IPS DF 4.7 (cell line): ENCODE measurements at regions not wholly inside any gene's neighbourhood (a gene's known extent, or its start where the extent isn't known, plus 50 kb on each side); places are given as distances from the start of the nearest gene placed in this dataset.

Experiments used
- DNase-seq: peaks from one replicate; pipeline ENCODE4 v3.0.0-alpha.2; 2013; ENCODE audit warnings: low spot score; ENCODE audit errors: extremely low read depth

DNA sequence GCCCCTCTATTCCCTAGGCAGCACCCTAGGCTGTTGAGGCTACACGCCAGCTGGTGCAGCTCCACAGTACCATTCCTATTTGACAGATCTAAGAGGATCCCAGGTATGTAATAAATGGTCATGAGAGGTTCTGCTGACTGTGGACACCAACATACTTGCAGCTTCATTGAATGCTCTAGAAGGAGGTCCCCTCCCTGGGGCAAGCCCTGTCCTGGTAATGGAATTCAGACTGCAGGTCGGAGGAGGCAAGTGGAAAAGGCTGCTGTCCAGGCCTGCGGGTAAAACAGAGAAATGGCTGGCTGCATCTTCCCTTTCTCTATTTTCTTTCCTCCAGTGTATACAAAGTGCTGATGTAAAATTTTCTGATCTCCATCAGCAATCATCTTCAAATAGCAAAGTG, 66.1 kb upstream of the ZNF648 start:
- no peak for DNase-seq

DNA sequence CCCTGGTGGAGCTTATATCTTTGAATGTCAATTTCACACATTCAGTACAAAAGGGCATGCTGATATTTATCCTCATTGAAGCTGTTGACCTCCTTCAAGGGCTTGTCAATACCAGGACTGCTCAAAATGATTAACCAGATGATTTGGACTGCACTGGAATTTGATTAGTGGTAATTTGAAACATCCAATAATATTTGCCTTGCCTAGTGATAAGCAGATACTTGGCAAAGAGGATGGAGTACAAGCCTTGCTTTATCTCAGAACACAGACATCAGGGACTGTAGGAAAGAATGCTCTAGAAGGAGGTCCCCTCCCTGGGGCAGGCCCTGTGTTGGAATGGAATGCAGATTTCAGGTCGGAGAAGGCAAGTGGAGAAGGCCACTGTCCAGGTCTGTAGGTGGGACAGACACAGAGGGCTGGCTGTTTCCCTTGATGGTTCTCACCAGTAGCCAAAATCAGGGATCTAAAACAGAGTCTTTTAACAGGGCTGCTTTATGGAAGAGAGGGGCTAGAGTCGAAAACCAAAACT, 64.8 kb upstream of the ZNF648 start:
- no peak for DNase-seq

DNA sequence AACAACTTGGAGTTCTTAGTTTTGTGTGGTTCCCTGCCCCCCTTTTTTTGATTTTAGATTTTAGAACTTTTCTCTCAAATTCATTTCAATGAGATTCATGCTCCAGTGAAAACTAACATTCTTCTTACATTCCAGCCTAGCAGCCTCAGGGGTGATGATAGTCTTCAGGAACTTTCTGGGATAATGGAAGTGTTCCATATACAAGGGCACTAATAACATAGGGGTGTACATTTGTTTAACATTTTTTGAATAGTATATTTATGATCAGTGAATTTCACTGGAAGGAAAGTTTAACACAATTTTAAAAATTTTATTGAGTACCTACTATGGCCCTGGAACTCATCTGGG, 61.4 kb upstream of the ZNF648 start:
- DNase-seq = no peak

DNA sequence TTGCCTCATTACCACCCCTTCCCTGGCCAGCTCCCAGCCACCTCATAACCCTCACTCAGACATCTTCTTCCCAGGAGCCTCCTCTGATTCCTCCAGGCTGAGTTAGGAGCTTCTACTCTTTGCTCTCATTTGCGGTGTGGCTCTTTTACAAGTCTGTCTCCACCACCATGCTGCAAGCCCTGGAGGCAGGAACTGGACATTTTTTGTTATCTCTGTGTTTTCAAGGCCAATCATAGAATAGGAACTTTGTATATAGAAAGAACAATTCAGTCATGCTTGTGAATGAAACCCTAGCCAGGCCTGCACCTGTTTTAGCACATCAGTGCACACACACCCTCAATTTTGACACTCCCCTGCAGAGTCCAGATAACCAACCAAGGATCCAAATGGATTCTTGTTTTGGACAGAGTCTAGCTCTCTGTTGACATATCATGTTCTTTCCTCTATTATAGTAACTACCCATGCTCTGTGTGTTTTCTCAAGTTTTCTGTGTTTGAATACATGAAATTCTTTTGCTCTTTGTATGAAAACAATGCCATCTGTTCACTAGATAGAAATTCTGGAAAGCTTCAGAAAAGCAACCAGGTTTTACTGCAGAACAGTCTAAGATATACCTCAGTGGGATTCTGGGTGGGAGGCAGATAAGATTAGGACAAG, 60.9 kb upstream of the ZNF648 start:
- no peak for DNase-seq

DNA sequence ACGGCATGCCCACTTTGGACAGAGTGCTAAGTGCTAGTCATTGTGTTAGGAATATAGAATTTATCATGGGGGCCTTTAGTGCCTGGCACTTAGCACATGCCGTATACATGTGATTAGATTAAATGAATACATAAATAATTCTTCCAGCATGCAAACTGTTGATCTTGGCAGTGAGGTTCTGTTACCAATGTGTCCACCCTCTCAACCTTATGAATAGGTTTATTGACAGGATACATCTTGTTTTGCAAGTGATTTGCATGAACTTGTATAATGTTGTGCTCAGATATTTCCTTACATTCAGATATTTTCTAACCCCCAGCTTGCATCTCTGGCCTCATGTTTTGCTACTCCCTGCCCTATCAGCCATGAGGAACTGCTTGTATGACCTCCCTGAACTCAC, 60.3 kb upstream of the ZNF648 start:
- no peak for DNase-seq

DNA sequence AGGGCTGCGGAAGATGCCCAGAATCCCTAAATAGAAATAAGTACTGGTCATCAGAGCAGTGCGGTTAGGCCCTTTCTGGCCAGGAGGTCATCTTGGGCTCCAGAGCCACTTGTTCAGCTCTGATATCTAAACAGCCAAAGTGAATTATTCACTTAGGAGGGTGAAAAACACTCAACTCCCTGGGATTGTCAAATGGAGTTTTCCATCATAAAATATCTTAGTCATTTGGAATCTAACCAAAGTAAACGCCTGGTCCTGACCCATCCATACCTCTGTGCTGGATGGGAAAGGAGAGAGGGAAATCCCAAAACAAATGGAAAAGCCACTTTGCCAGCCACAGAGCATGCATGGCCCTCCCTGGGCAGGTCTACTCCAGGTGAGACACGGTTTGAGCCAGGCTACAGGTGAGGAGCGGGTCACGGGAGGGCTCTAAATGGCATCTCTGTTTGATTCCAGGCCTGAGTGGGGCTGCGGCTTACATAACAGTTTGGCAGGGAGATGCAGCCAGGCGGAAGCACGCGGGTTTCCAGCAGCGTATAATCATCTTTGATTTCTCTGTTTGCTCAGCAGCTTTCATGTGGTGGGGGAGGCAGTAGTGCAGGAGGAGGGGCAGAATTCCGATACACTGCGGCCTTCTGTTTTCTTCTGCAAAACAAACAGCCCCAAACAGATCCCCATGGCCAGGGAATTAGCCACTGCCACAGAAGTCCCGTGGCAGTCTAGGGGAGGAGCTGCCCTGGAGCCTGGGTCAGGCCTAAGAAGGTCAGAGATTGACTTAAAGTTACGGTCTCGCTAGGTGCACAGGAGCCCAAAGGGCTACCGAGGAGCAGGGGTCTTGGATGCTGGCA, 59.1 kb upstream of the ZNF648 start:
- DNase-seq = no peak

DNA sequence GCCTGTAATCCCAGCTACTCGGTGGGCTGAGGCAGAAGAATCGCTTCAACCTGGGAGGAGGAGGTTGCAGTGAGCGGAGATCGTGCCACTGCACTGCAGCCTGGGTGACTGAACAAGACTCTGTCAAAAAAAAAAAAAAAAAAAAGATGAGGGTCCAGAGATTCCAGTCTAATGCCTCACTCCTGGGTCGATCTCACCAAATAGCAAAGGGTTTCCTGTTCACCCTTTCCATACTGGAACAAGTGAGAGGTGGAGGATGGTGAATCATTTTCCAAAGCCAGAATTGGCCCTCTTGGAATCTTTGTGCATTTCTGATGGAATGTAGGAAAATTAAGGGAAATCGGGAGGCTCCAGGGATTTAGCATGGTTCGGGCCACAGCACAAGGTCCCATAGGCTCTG, 58.1 kb upstream of the ZNF648 start:
- DNase-seq = no peak

DNA sequence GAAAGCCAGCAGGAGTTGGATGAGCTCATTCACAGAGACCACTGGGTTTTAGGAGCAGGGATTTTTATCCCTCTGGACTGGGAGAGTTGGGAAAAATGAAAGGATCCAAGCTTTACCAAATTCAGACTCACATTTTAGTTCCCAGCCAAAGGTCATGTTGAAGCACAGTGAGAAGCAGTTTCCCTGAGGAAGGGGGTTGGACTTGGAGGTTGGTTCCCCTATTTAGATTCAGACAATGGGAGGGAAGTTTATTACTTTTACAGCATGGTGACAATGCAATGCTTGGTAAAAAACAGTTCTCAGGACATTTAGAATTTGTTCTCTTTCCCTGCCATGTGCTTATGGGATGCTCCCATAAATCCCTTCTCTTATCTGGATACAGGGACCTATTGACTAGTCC, 57.3 kb upstream of the ZNF648 start:
- DNase-seq = no peak

DNA sequence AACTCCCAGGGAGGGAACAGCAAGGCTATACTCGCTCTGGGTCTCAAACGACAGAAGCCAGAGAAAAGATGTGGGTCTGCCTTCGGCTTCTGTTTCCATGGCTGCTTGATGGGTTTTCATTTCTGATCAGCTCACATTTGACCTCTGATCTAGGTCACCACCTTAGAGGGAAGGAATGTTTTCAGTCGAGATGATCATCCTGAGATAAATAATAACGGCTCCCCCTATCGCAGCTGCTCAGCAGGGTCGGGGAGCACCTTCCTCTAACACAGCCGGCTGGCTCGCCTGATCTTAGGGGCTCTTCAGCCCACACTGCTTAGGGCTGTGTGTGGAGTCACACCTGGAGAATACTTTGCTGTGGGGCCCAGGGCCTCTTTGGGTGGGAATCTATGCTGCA, 53.1 kb upstream of the ZNF648 start:
- no peak for DNase-seq

DNA sequence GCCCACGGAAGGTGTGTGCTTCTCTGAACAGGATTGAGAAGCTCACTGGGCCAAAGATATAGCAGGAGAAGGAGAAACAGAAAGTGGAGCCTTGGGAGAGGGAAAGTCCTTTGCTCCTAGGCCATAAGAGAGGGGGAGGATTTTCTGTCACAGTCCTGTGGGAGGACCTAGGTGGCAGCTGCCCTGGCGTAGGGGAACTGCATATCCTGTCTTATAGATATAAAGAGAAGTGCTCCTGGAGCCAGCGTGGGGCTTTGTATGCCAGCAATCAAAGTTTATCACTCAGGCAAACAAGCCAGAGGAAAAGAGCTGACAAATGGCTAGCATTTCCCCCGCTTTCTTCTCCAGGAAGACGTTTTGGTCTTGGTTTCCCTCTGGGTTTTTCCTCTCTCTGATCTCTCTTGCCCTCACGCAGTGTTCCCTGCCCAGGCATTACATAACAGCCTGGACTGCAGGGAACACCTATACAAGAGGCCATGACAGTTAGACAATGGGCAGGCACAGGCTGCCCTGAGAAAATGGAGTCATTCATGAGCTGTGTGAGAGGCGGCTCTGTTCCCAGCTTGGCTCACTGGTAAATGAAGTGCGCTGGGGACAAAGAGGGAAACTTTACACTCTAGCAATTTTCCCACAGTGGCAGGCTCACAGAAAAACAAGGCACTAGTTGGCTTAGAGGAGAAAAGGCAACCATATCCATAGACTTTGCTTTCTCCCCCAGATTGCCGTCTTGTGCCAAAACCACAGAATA, 52.5 kb upstream of the ZNF648 start:
- no peak for DNase-seq

DNA sequence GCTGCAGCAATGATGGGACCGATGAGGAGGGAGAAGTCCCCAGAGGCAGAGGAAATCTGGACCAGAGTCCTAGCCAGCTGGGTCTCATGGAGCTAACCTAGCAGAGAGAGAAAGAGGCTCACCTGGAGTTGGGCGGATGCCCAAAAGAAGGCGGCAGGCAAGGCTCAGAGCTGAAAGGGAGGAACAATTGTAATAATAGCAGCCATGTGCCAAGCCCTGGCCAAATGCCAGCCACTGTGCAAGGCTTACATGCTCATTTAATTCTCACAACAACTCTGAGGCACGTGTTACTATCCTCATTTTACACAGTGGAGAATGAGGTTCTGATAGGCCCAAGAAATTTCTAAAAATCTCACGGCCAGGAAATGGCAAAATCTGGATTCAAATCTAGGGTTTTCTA, 50.0 kb upstream of the ZNF648 start:
- DNase-seq = no peak
